RWPE1 (cell line): ENCODE measurements at regions not wholly inside any gene's neighbourhood (a gene's known extent, or its start where the extent isn't known, plus 50 kb on each side); places are given as distances from the start of the nearest gene placed in this dataset.

Source experiments
- CTCF ChIA-PET: fragments of 350-600 bp; sonication (Branson Sonifier 250); formaldehyde crosslinking; extraction: SDS; loops from one replicate; lab custom pipeline; 2021; lab: Yijun Ruan, JAX
- POLR2A ChIA-PET: fragments of 400-600 bp; formaldehyde crosslinking; extraction: SDS; loops from one replicate; lab custom pipeline; 2020; ENCODE audit warnings: antibody characterized with exemption; ENCODE audit not compliant: low non-redundant PET; lab: Yijun Ruan, JAX
- DNase-seq: peaks from one replicate; pipeline ENCODE4 v3.0.0; 2012; ENCODE audit warnings: low spot score
- H3K27ac ChIP-seq: fragments of 450-650 bp; 2 replicates; pipeline ENCODE4 v1.5.1; 2017
- CTCF ChIP-seq: fragments of 450-650 bp; conservative IDR thresholded peaks from 2 replicates; pipeline ENCODE4 v1.5.1; 2017; ENCODE audit warnings: low read depth, mild to moderate bottlenecking

GRCh38 chr15:62449638-62450037, 284.6 kb upstream of the C2CD4B start:
- H3K27ac ChIP-seq: no peak overlapping the region
- CTCF ChIA-PET: no interaction called here
- TF ChIP-seq CTCF: no peak

GRCh38 chr15:62450061-62450460, 285.0 kb upstream of the C2CD4B start:
- CTCF ChIA-PET: interaction anchor here (0.7 kb wide), 1 partner anchor 16 kb away, joined by 8 read pairs; no protein-coding TSS in a partner anchor
- H3K27ac ChIP-seq: no peak overlapping the region
- DNase-seq: no peak
- POLR2A ChIA-PET: no interaction called here
- no peak for TF ChIP-seq CTCF

More at GRCh38 chr15:62449638-62450037, 284.6 kb upstream of the C2CD4B start:
- DNase-seq: no peak
- POLR2A ChIA-PET: no interaction called here

GRCh38 chr15:62452026-62452425, 286.9 kb upstream of the C2CD4B start:
- ChIA-PET POLR2A (no interaction called here), CTCF (no interaction called here)
- TF ChIP-seq CTCF: no peak
- no peak overlapping the region for H3K27ac ChIP-seq
- DNase-seq: no peak

GRCh38 chr15:62452667-62453066, 287.6 kb upstream of the C2CD4B start:
- CTCF ChIA-PET: interaction anchor here (0.7 kb wide), 1 partner anchor 10 kb away, joined by 3 read pairs; no protein-coding TSS in a partner anchor
- no peak overlapping the region for H3K27ac ChIP-seq
- POLR2A ChIA-PET: no interaction called here
- DNase-seq: no peak
- no peak for TF ChIP-seq CTCF

- no peak overlapping the region for H3K27ac ChIP-seq
- no peak for TF ChIP-seq CTCF
- CTCF ChIA-PET: interaction anchor here (0.6 to 0.7 kb wide), 3 partner anchors 10 to 565 kb away, joined by 3 to 6 read pairs (median 4); no protein-coding TSS in a partner anchor
- POLR2A ChIA-PET: no interaction called here
- no peak for DNase-seq
These were observed 288.3 kb upstream of the C2CD4B start for GRCh38 chr15:62453375-62453774.

- no peak overlapping the region for H3K27ac ChIP-seq
- ChIA-PET POLR2A (no interaction called here), CTCF (interaction anchor here (0.6 kb wide), 1 partner anchor 565 kb away, joined by 4 read pairs; no protein-coding TSS in a partner anchor)
- DNase-seq: peak; percentile 30
- no peak for TF ChIP-seq CTCF
These were observed 288.9 kb upstream of the C2CD4B start for GRCh38 chr15:62453981-62454380.
